ENCODE measurements at regions not wholly inside any gene's neighbourhood (a gene's known extent, or its start where the extent isn't known, plus 50 kb on each side); places are given as distances from the start of the nearest gene placed in this dataset.
A peak's percentile ranks its signal among the peaks of the same experiment; 100 is the strongest.
"Not testable (repeated sequence)": the region's sequence is repeated elsewhere in the genome, so short reads cannot be mapped to it uniquely, and the experiment has no call there.

- TF ChIP-seq ZFP3 (CRISPR knock-in tag; IDR thresholded peaks at IDR 0.05), result peak; percentile 93
- TF ChIP-seq ISL1 (CRISPR knock-in tag; IDR thresholded peaks at IDR 0.05), result no peak
- ATAC-seq, result no peak
Measured at GRCh38 chr13:68540244-68540643, 1310.1 kb upstream of the PCDH9 start.

GRCh38 chr13:68535329-68535728 lies 1305.2 kb upstream of the PCDH9 start:
- no peak for ATAC-seq
- TF ChIP-seq ISL1 (CRISPR knock-in tag; IDR thresholded peaks at IDR 0.05) (no peak), CSDC2 (CRISPR knock-in tag; IDR thresholded peaks at IDR 0.05) (no peak), RARB (CRISPR knock-in tag; IDR thresholded peaks at IDR 0.05) (no peak), ZFP3 (CRISPR knock-in tag; IDR thresholded peaks at IDR 0.05) (no peak), ZFP30 (CRISPR knock-in tag; IDR thresholded peaks at IDR 0.05) (no peak), BACH2 (CRISPR knock-in tag; IDR thresholded peaks at IDR 0.05; ENCODE audit: borderline replicate concordance) (no peak), GLIS3 (CRISPR knock-in tag; IDR thresholded peaks at IDR 0.05) (no peak), SNAI2 (CRISPR knock-in tag; IDR thresholded peaks at IDR 0.05) (no peak), POU6F1 (CRISPR knock-in tag; IDR thresholded peaks at IDR 0.05; ENCODE audit: borderline replicate concordance, low read depth) (no peak), TSHZ2 (CRISPR knock-in tag; IDR thresholded peaks at IDR 0.05) (no peak), ZNF70 (CRISPR knock-in tag; IDR thresholded peaks at IDR 0.05) (no peak), OSR1 (CRISPR knock-in tag; IDR thresholded peaks at IDR 0.05) (no peak), PATZ1 (CRISPR knock-in tag; IDR thresholded peaks at IDR 0.05; ENCODE audit: borderline replicate concordance) (no peak), TCF4 (CRISPR knock-in tag; IDR thresholded peaks at IDR 0.05; ENCODE audit: borderline replicate concordance) (no peak), CREB5 (CRISPR knock-in tag; IDR thresholded peaks at IDR 0.05; ENCODE audit: low read depth) (no peak), ZNF8 (CRISPR knock-in tag; IDR thresholded peaks at IDR 0.05) (no peak), ARNTL (CRISPR knock-in tag; IDR thresholded peaks at IDR 0.05; ENCODE audit: borderline replicate concordance, low read depth) (no peak), CSRNP3 (CRISPR knock-in tag; IDR thresholded peaks at IDR 0.05) (no peak), TOX (CRISPR knock-in tag; IDR thresholded peaks at IDR 0.05; ENCODE audit: borderline replicate concordance) (no peak), ESRRG (CRISPR knock-in tag; IDR thresholded peaks at IDR 0.05) (no peak)

- ATAC-seq, result not testable (repeated sequence)
Measured at GRCh38 chr13:68527167-68527566, 1297.0 kb upstream of the PCDH9 start.

- no peak for TF ChIP-seq PATZ1 (CRISPR knock-in tag; IDR thresholded peaks at IDR 0.05; ENCODE audit: borderline replicate concordance)
- TF ChIP-seq ESRRG (CRISPR knock-in tag; IDR thresholded peaks at IDR 0.05), result no peak
- TF ChIP-seq TOX (CRISPR knock-in tag; IDR thresholded peaks at IDR 0.05; ENCODE audit: borderline replicate concordance), result no peak
- TF ChIP-seq SNAI2 (CRISPR knock-in tag; IDR thresholded peaks at IDR 0.05), result no peak
- TF ChIP-seq ZNF70 (CRISPR knock-in tag; IDR thresholded peaks at IDR 0.05), result no peak
- no peak for TF ChIP-seq CSDC2 (CRISPR knock-in tag; IDR thresholded peaks at IDR 0.05)
- TF ChIP-seq RARB (CRISPR knock-in tag; IDR thresholded peaks at IDR 0.05), result no peak
- no peak for TF ChIP-seq ISL1 (CRISPR knock-in tag; IDR thresholded peaks at IDR 0.05)
- TF ChIP-seq GLIS3 (CRISPR knock-in tag; IDR thresholded peaks at IDR 0.05), result no peak
- TF ChIP-seq CREB5 (CRISPR knock-in tag; IDR thresholded peaks at IDR 0.05; ENCODE audit: low read depth), result no peak
- ATAC-seq, result no peak
Measured at GRCh38 chr13:68523838-68524424, 1293.8 kb upstream of the PCDH9 start.
